Coronary artery (tissue), 2 donors: ENCODE measurements at regions not wholly inside any gene's neighbourhood (a gene's known extent, or its start where the extent isn't known, plus 50 kb on each side); places are given as distances from the start of the nearest gene placed in this dataset.
"Not testable (repeated sequence)": the region's sequence is repeated elsewhere in the genome, so short reads cannot be mapped to it uniquely, and the experiment has no call there.

Source experiments
- DNase-seq: peaks from one replicate; pipeline ENCODE4 v3.0.0-alpha.2; 2017; ENCODE audit warnings: low spot score
- H3K27ac ChIP-seq, 2 donors: fragments of 200-600 bp; sonication (generic); one replicate each; pipeline ENCODE4 v1.5.1; 2016 to 2019
- H3K4me3 ChIP-seq: fragments of 200-600 bp; sonication (generic); 2 replicates; pipeline ENCODE4 v1.5.1; 2016; ENCODE audit warnings: mild to moderate bottlenecking, moderate library complexity
- TF ChIP-seq, protein P1 (sequence below): fragments of 200-600 bp; sonication (generic); IDR thresholded peaks from one replicate; pipeline ENCODE4 v1.5.1; 2019; ENCODE audit warnings: antibody characterized with exemption

DNA sequence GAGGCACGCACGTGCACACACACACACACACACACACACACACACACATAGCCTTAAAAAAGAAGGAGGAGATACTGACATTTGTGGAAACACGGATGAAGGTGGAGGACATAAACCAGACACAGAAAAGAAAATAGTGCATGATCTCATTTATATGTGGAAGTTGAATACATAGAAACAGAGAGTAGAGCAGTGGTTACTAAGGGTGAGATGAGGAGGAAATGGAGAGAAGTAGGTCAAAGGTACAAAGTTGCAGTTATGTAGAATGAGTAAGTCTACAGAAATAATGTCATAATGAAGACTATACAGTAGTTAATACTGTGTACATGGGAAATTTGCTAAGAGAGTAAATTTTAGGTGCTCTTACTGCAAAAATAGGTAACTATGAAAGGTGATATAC lies 412.2 kb upstream of the CDH9 start:
- DNase-seq = no peak
- no peak overlapping the region for H3K4me3 ChIP-seq
- no peak overlapping the region for H3K27ac ChIP-seq
- TF ChIP-seq, protein P1, sequence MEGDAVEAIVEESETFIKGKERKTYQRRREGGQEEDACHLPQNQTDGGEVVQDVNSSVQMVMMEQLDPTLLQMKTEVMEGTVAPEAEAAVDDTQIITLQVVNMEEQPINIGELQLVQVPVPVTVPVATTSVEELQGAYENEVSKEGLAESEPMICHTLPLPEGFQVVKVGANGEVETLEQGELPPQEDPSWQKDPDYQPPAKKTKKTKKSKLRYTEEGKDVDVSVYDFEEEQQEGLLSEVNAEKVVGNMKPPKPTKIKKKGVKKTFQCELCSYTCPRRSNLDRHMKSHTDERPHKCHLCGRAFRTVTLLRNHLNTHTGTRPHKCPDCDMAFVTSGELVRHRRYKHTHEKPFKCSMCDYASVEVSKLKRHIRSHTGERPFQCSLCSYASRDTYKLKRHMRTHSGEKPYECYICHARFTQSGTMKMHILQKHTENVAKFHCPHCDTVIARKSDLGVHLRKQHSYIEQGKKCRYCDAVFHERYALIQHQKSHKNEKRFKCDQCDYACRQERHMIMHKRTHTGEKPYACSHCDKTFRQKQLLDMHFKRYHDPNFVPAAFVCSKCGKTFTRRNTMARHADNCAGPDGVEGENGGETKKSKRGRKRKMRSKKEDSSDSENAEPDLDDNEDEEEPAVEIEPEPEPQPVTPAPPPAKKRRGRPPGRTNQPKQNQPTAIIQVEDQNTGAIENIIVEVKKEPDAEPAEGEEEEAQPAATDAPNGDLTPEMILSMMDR = no peak

DNA sequence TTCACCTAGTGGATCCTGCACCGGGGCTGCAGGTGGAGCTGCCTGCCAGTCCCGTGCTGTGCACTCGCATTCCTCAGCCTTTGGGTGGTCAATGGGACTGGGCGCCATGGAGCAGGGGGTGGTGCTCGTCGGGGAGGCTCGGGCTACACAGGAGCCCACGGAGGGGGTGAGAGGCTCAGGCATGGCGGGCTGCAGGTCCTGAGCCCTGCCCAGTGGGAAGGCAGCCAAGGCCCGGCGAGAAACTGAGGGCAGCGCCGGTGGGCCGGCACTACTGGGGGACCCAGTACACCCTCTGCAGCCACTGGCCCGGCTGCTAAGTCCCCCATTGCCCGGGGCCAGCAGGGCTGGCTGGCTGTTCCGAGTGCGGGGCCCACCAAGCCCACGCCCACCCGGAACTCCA lies 401.0 kb upstream of the CDH9 start:
- not testable (repeated sequence) for H3K4me3 ChIP-seq, DNase-seq, H3K27ac ChIP-seq

DNA sequence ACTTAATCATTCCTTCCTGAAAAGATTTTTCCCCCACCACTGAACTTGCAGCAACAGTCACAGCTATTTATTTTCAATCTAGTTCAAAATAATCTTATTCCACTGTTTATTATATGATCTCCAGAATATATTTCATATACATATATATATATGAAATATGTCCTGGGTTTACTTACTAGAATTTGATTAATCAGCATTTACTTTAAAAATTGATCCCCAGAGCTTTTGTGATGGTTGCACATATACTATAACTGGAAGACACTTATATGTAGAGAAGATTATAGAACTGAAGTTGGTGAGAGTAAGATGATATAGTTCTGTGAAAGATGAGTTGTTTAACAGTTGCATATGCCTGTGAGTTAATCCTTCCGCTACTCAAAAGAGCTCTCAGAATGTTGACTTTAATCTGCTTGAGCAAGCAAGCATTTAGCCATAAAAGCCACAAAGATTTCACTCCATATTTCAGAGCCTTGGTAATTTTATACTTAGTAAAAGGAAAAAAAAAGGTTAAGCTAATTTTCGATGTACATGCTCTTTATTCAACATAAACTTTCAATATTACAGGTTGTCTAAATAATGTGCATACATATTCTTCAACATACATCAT lies 399.3 kb upstream of the CDH9 start:
- Histone ChIP-seq H3K27ac (no peak overlapping the region), H3K4me3 (no peak overlapping the region)
- TF ChIP-seq, protein P1 = no peak
- DNase-seq = no peak

DNA sequence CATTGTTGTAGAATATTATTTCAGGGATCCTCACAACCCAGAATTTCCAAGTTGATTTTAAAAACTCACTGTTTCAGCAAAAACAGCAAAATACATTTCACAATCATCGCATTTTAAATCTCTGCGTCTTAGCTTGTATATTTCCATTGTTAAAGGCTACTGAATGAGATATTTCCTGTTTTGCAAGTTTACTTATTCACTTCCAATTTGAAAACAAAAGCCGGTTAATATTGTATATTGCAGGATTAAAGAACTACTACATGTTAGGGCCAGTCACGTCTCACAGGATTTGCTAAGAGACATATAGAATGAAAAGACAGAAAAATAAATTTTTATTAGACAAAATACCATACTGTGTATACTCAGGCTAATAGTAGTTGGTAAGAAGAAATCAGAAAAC lies 395.9 kb upstream of the CDH9 start:
- no peak overlapping the region for H3K4me3 ChIP-seq
- no peak for DNase-seq
- TF ChIP-seq, protein P1 = no peak
- H3K27ac ChIP-seq = no peak overlapping the region

DNA sequence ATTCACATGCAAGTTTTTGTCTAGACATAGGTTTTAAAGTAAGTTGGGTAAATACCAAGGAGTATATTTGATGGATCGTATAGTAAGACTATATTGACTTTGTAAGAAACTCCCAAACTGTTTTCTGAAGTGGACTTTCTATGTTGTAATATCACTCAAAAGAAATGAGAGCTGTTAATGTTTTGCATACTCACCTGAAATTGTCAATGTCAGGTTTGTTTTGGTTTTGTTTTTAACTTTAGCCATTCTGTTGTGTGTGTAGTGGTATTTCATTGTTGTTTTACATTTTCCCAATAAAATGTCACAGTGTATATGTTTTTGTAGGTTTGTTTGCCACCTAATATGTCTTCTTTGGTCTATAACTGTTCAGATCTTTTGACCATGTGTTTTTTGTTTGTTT lies 375.7 kb upstream of the CDH9 start:
- TF ChIP-seq, protein P1 = no peak
- DNase-seq = no peak
- no peak overlapping the region for H3K4me3 ChIP-seq
- H3K27ac ChIP-seq = no peak overlapping the region

DNA sequence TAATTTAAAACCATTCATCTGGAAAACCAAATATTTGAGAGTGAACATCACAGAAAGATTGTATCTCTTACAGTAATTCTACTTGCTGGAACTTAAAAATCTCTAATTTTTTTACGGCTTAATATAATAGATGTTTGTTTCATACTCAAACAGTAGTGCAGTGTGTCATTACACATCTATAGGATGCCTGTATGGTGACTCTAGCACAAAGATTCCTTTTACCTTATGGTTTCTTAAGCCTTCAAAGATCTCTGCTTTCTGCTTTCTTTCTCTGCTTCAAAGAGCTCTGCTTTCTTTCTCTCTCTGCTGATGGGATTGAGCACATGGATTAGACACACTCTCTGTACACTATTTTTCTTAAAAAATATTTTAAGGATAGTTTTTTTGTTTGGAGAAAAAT lies 374.0 kb upstream of the CDH9 start:
- Histone ChIP-seq H3K4me3 (no peak overlapping the region), H3K27ac (no peak overlapping the region)
- TF ChIP-seq, protein P1 = no peak
- DNase-seq = no peak

DNA sequence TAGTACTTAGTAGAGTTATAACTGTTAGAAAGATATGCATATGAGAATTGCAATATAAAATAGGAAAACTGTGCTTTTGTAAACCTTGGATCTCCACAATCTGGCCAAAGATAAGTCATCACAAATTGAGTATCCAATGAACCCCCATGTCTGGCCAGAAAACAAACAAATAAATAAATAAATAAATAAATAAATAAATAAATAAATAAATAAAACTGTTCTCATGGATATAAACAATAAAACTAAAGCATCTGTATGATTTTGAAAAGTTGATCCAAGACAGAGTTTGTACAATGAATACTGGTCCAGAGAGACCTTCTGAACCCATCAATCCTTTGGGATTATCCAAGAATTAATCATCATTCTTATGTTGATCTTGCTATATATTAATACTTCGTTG lies 367.6 kb upstream of the CDH9 start:
- no peak for DNase-seq
- TF ChIP-seq, protein P1 = no peak
- Histone ChIP-seq H3K27ac (no peak overlapping the region), H3K4me3 (no peak overlapping the region)
